Brain microvascular endothelial cell (primary cell): ENCODE measurements at regions not wholly inside any gene's neighbourhood (a gene's known extent, or its start where the extent isn't known, plus 50 kb on each side); places are given as distances from the start of the nearest gene placed in this dataset.
A peak's percentile ranks its signal among the peaks of the same experiment; 100 is the strongest.
"Not testable (repeated sequence)": the region's sequence is repeated elsewhere in the genome, so short reads cannot be mapped to it uniquely, and the experiment has no call there.

Source experiments
- DNase-seq: peaks from one replicate; pipeline ENCODE4 v3.0.0-alpha.2; 2020
- H3K27ac ChIP-seq: fragments of 250-450 bp; sonication (Bioruptor Pico); 2 replicates; pipeline ENCODE4 v1.5.1; 2020; ENCODE audit warnings: mild to moderate bottlenecking, moderate library complexity
- H3K27me3 ChIP-seq: fragments of 250-450 bp; sonication (Bioruptor Pico); replicated peaks from 2 replicates; pipeline ENCODE4 v1.5.1; 2020; ENCODE audit warnings: mild to moderate bottlenecking
- H3K36me3 ChIP-seq: fragments of 250-450 bp; sonication (Bioruptor Pico); replicated peaks from 2 replicates; pipeline ENCODE4 v1.5.1; 2020; ENCODE audit warnings: mild to moderate bottlenecking
- H3K4me3 ChIP-seq: 2 replicates; pipeline ENCODE4 v1.5.1; 2011; ENCODE audit warnings: low read depth, mild to moderate bottlenecking, control low read depth, low read length, moderate library complexity
- CTCF ChIP-seq: IDR thresholded peaks from 2 replicates; pipeline ENCODE4 v1.5.1; 2011; ENCODE audit warnings: low read depth, mild to moderate bottlenecking, moderate library complexity, low read length, control low read depth, inconsistent platforms; ENCODE audit errors: missing control alignments
- in situ Hi-C: cut with HindIII; loops from 2 replicates; pipeline ENCODE4 v1.10.0; 2017; ENCODE audit warnings: low sequenced_read_pairs, low pct_ligation_motif_present

- Histone ChIP-seq H3K4me3 (no peak overlapping the region), H3K27ac (no peak overlapping the region), H3K27me3 (no peaks in the 10 kb centered on the region), H3K36me3 (no peaks in the 10 kb centered on the region)
- in situ Hi-C loops = no loop called here
- TF ChIP-seq CTCF = no peak
- DNase-seq = no peak
Measured at GRCh38 chr4:170167678-170168077, 77.9 kb upstream of the AADAT start.

GRCh38 chr4:170166193-170166592 lies 76.4 kb upstream of the AADAT start:
- DNase-seq = not testable (repeated sequence)

GRCh38 chr4:170162416-170162815 lies 72.7 kb upstream of the AADAT start:
- no peak for TF ChIP-seq CTCF
- in situ Hi-C loops = no loop called here
- Histone ChIP-seq H3K27ac (no peak overlapping the region), H3K4me3 (no peak overlapping the region), H3K36me3 (no peaks in the 10 kb centered on the region), H3K27me3 (no peaks in the 10 kb centered on the region)
- DNase-seq = no peak

More at GRCh38 chr4:170166193-170166592, 76.4 kb upstream of the AADAT start:
- H3K36me3 ChIP-seq, H3K27me3 ChIP-seq, H3K27ac ChIP-seq, in situ Hi-C loops, H3K4me3 ChIP-seq: not testable (repeated sequence)

GRCh38 chr4:170157670-170158069 lies 67.9 kb upstream of the AADAT start:
- no peaks in the 10 kb centered on the region for H3K27me3 ChIP-seq
- H3K36me3 ChIP-seq = no peaks in the 10 kb centered on the region
- no peak for TF ChIP-seq CTCF
- H3K27ac ChIP-seq = no peak overlapping the region
- no peak for DNase-seq
- H3K4me3 ChIP-seq = no peak overlapping the region
- in situ Hi-C loops = no loop called here

GRCh38 chr4:170145120-170145519 lies 55.4 kb upstream of the AADAT start:
- TF ChIP-seq CTCF = no peak
- H3K4me3 ChIP-seq = no peak overlapping the region
- no peaks in the 10 kb centered on the region for H3K36me3 ChIP-seq
- in situ Hi-C loops = no loop called here
- H3K27me3 ChIP-seq = no peaks in the 10 kb centered on the region
- H3K27ac ChIP-seq = no peak overlapping the region
- DNase-seq = no peak

- no peak for TF ChIP-seq CTCF
- Histone ChIP-seq H3K27me3 (no peaks in the 10 kb centered on the region), H3K4me3 (no peak overlapping the region), H3K36me3 (no peaks in the 10 kb centered on the region), H3K27ac (no peak overlapping the region)
- DNase-seq = peak; percentile 27
- in situ Hi-C loops = no loop called here
Measured at GRCh38 chr4:170139764-170140163, 50.0 kb upstream of the AADAT start.
